H1 (cell line): ENCODE measurements at regions not wholly inside any gene's neighbourhood (a gene's known extent, or its start where the extent isn't known, plus 50 kb on each side); places are given as distances from the start of the nearest gene placed in this dataset.
A peak's percentile ranks its signal among the peaks of the same experiment; 100 is the strongest.

Source experiments
- CTCF ChIA-PET: fragments of 300-600 bp; sonication (Branson Sonifier 250); formaldehyde crosslinking; loops from one replicate; lab custom pipeline; 2021; ENCODE audit not compliant: partially characterized antibody; lab: Charles Lee
- POLR2A ChIA-PET: fragments of 300-600 bp; sonication (Branson Sonifier 250); formaldehyde crosslinking; loops from one replicate; lab custom pipeline; 2021; ENCODE audit warnings: inconsistent platforms; ENCODE audit not compliant: partially characterized antibody; lab: Charles Lee
- DNase-seq, 2 experiments: peaks; one replicate each; pipeline versions ENCODE4 v3.0.0 to v3.0.0-alpha.2; 2010 to 2022; ENCODE audit warnings: low spot score in 2 of 2, low read depth in 1 of 2, mixed read lengths in 1 of 2
- FAIRE-seq: peaks from 2 replicates; lab custom pipeline; 2011; peaks lifted over from hg19 to GRCh38; lab: Jason Lieb, UNC
- H2AFZ ChIP-seq: 2 replicates; pipeline ENCODE4 v1.8.1; 2012; ENCODE audit warnings: low read length, inconsistent platforms
- H2AK5ac ChIP-seq: 2 replicates; pipeline ENCODE4 v1.6.1; 2013; ENCODE audit warnings: low read depth, low read length
- H2BK120ac ChIP-seq: replicated peaks from 2 replicates; pipeline ENCODE3; 2013; ENCODE audit warnings: low read depth, low read length, inconsistent platforms
- H2BK12ac ChIP-seq: 2 replicates; pipeline ENCODE4 v1.6.1; 2013; ENCODE audit warnings: low read depth, low read length
- H2BK15ac ChIP-seq: 2 replicates; pipeline ENCODE4 v1.6.1; 2013; ENCODE audit warnings: low read length
- H2BK20ac ChIP-seq: 2 replicates; pipeline ENCODE4 v1.6.1; 2013; ENCODE audit warnings: low read length
- H2BK5ac ChIP-seq: 2 replicates; pipeline ENCODE4 v1.6.1; 2013; ENCODE audit warnings: low read depth, low read length
- H3K14ac ChIP-seq: 2 replicates; pipeline ENCODE4 v1.6.1; 2013; ENCODE audit warnings: inconsistent platforms; ENCODE audit not compliant: insufficient read length
- H3K18ac ChIP-seq: 2 replicates; pipeline ENCODE4 v1.6.1; 2013; ENCODE audit warnings: low read length; ENCODE audit errors: extremely low read depth
- H3K23ac ChIP-seq: 2 replicates; pipeline ENCODE4 v1.6.1; 2013; ENCODE audit warnings: inconsistent platforms; ENCODE audit not compliant: insufficient read length
- H3K23me2 ChIP-seq: 2 replicates; pipeline ENCODE4 v1.6.1; 2013; ENCODE audit warnings: low read depth, low read length
- H3K27ac ChIP-seq: 2 replicates; pipeline ENCODE4 v1.6.1; 2011; ENCODE audit warnings: low read depth, low read length, inconsistent platforms
- H3K27me3 ChIP-seq, 4 experiments: replicated peaks in 1 of 4; 1 replicate in 1 of 4; 2 replicates in 3 of 4; pipeline versions ENCODE4 v1.6.1 to v1.8.1; 2011 to 2013; ENCODE audit warnings: low read length in 3 of 4, mild to moderate bottlenecking in 3 of 4, inconsistent platforms in 2 of 4, mixed read lengths in 2 of 4, moderate library complexity in 1 of 4; ENCODE audit not compliant: control insufficient read depth in 3 of 4, insufficient read depth in 3 of 4; ENCODE audit errors: extremely low read depth in 1 of 4
- H3K36me3 ChIP-seq, 4 experiments: 2 replicates each; pipeline versions ENCODE4 v1.6.1 to v1.8.1; 2011 to 2013; ENCODE audit warnings: mild to moderate bottlenecking in 4 of 4, low read length in 3 of 4, moderate library complexity in 2 of 4, control low read depth in 1 of 4, inconsistent platforms in 1 of 4; ENCODE audit not compliant: insufficient read depth in 4 of 4, control insufficient read depth in 2 of 4
- H3K4ac ChIP-seq: replicated peaks from 2 replicates; pipeline ENCODE3; 2013; ENCODE audit warnings: low read length, low read depth, mixed read lengths, inconsistent platforms; ENCODE audit not compliant: insufficient read length
- H3K4me1 ChIP-seq, 4 experiments: replicated peaks in 1 of 4; 1 replicate in 1 of 4; 2 replicates in 3 of 4; pipeline versions ENCODE4 v1.6.1 to v1.8.1; 2011 to 2013; ENCODE audit warnings: low read length in 3 of 4, inconsistent platforms in 2 of 4, mixed read lengths in 1 of 4; ENCODE audit not compliant: insufficient read depth in 4 of 4, control insufficient read depth in 3 of 4
- H3K4me2 ChIP-seq, 2 experiments: 2 replicates each; pipeline versions ENCODE4 v1.6.1 to v1.8.1; 2011 to 2013; ENCODE audit warnings: low read depth in 2 of 2, low read length in 2 of 2, control low read depth in 1 of 2, inconsistent platforms in 1 of 2, mild to moderate bottlenecking in 1 of 2; ENCODE audit not compliant: insufficient read depth in 1 of 2
- H3K4me3 ChIP-seq, 4 experiments: fragments of 200-600, 300-600 bp in 1 of 4; sonication (generic), shearing (Covaris generic), sonication (Bioruptor Twin) in 1 of 4; 2 replicates each; pipeline versions ENCODE4 v1.5.1 to v1.8.1; 2011 to 2016; ENCODE audit warnings: low read length in 4 of 4, low read depth in 3 of 4, control low read depth in 2 of 4, inconsistent platforms in 2 of 4, mild to moderate bottlenecking in 2 of 4, mixed read lengths in 1 of 4, moderate library complexity in 1 of 4; ENCODE audit not compliant: insufficient read depth in 2 of 4; ENCODE audit errors: extremely low read depth in 1 of 4
- H3K56ac ChIP-seq: replicated peaks from 2 replicates; pipeline ENCODE3; 2013; ENCODE audit warnings: low read depth, mild to moderate bottlenecking, mixed read lengths, low read length, inconsistent platforms; ENCODE audit not compliant: insufficient read length
- H3K79me1 ChIP-seq: 2 replicates; pipeline ENCODE4 v1.6.1; 2013; ENCODE audit warnings: low read depth, low read length, control low read depth
- H3K79me2 ChIP-seq, 2 experiments: 2 replicates each; pipeline versions ENCODE4 v1.6.1 to v1.8.1; 2012 to 2013; ENCODE audit warnings: low read length in 2 of 2, mild to moderate bottlenecking in 2 of 2, inconsistent platforms in 1 of 2; ENCODE audit not compliant: insufficient read depth in 2 of 2, control insufficient read depth in 1 of 2
- H3K9ac ChIP-seq, 4 experiments: replicated peaks in 1 of 4; 1 replicate in 1 of 4; 2 replicates in 3 of 4; pipeline versions ENCODE4 v1.6.1 to v1.8.1; 2011 to 2013; ENCODE audit warnings: low read depth in 3 of 4, low read length in 3 of 4, control low read depth in 2 of 4, mild to moderate bottlenecking in 2 of 4, moderate library complexity in 2 of 4, inconsistent platforms in 1 of 4; ENCODE audit errors: extremely low read depth in 1 of 4
- H3K9me3 ChIP-seq, 2 experiments: 2 replicates each; pipeline versions ENCODE4 v1.6.1 to v1.8.1; 2012 to 2013; ENCODE audit warnings: mild to moderate bottlenecking in 2 of 2, moderate library complexity in 2 of 2, control low read depth in 1 of 2, inconsistent platforms in 1 of 2, low read depth in 1 of 2, low read length in 1 of 2, mixed read lengths in 1 of 2; ENCODE audit not compliant: insufficient read depth in 2 of 2
- H4K20me1 ChIP-seq, 2 experiments: replicated peaks in 1 of 2; 2 replicates each; pipeline versions ENCODE3 to v1.8.1; 2011 to 2013; ENCODE audit warnings: inconsistent platforms in 2 of 2, low read length in 2 of 2, mild to moderate bottlenecking in 1 of 2; ENCODE audit not compliant: insufficient read depth in 2 of 2, control insufficient read depth in 1 of 2
- H4K5ac ChIP-seq: 2 replicates; pipeline ENCODE4 v1.6.1; 2013; ENCODE audit warnings: low read length, low read depth, mixed read lengths, inconsistent platforms; ENCODE audit not compliant: insufficient read length
- H4K8ac ChIP-seq: 2 replicates; pipeline ENCODE4 v1.8.0; 2013; ENCODE audit warnings: mild to moderate bottlenecking, moderate library complexity, low read length, inconsistent platforms; ENCODE audit not compliant: insufficient read depth; ENCODE audit errors: extremely low read depth
- H4K91ac ChIP-seq: replicated peaks from 2 replicates; pipeline ENCODE3; 2013; ENCODE audit warnings: low read length, mixed read lengths, inconsistent platforms; ENCODE audit not compliant: insufficient read length
- CEBPB ChIP-seq: IDR thresholded peaks from 2 replicates; pipeline ENCODE4 v1.6.1; 2012; ENCODE audit warnings: low read depth, low read length
- GTF2F1 ChIP-seq: IDR thresholded peaks from 2 replicates; pipeline ENCODE4 v1.6.1; 2012; ENCODE audit warnings: low read depth, low read length, improper control_type of control experiment, borderline replicate concordance
- NANOG ChIP-seq: IDR thresholded peaks from 2 replicates; pipeline ENCODE4 v1.6.1; 2011; ENCODE audit warnings: low read length, low read depth, mild to moderate bottlenecking, inconsistent platforms; ENCODE audit not compliant: insufficient read depth, poor library complexity, severe bottlenecking
- POLR2A ChIP-seq, 2 experiments: IDR thresholded peaks; 1 replicate in 1 of 2; 2 replicates in 1 of 2; pipeline ENCODE4 v1.6.1; 2011; ENCODE audit warnings: low read depth in 2 of 2, low read length in 2 of 2, mild to moderate bottlenecking in 2 of 2; ENCODE audit errors: control extremely low read depth in 1 of 2
- RBBP5 ChIP-seq: IDR thresholded peaks from 2 replicates; pipeline ENCODE4 v1.7.1; 2012; ENCODE audit warnings: low read depth, mild to moderate bottlenecking, inconsistent platforms, low read length, moderate library complexity, borderline replicate concordance
- SAP30 ChIP-seq: fragments of 300-600 bp; sonication (generic); IDR thresholded peaks from 2 replicates; pipeline ENCODE4 v1.7.1; 2012; ENCODE audit warnings: low read length, moderate library complexity, mild to moderate bottlenecking, inconsistent platforms; ENCODE audit not compliant: insufficient read depth, insufficient replicate concordance
- SIN3A ChIP-seq, 2 experiments: IDR thresholded peaks in 1 of 2; conservative IDR thresholded peaks in 1 of 2; 2 replicates each; pipeline ENCODE4 v1.6.1; 2011 to 2012; ENCODE audit warnings: low read length in 2 of 2, improper control_type of control experiment in 1 of 2, low read depth in 1 of 2, mild to moderate bottlenecking in 1 of 2
- SIX5 ChIP-seq: IDR thresholded peaks from 2 replicates; pipeline ENCODE4 v1.6.1; 2011; ENCODE audit warnings: mild to moderate bottlenecking, low read depth, low read length
- SP2 ChIP-seq: IDR thresholded peaks from 2 replicates; pipeline ENCODE4 v1.6.1; 2012; ENCODE audit warnings: mild to moderate bottlenecking, low read length, inconsistent platforms
- TEAD4 ChIP-seq: IDR thresholded peaks from 2 replicates; pipeline ENCODE4 v1.6.1; 2012; ENCODE audit warnings: low read depth, low read length, inconsistent platforms, mixed read lengths
- WGBS, 2 experiments: shearing (Covaris generic) in 1 of 2; methylation state at CpG; one replicate each; pipeline versions ENCODE4 v1.1.6 to v1.1.7; 2013 to 2015; ENCODE audit warnings: low lambda C conversion rate in 2 of 2, mixed read lengths in 2 of 2, inconsistent platforms in 1 of 2, low coverage in 1 of 2, missing lambda C conversion rate in 1 of 2; ENCODE audit not compliant: insufficient replicate concordance in 2 of 2, insufficient coverage in 1 of 2, insufficient read length in 1 of 2; ENCODE audit errors: extremely low coverage in 1 of 2, missing lambda C conversion rate in 1 of 2; 5-methylcytosine and 5-hydroxymethylcytosine counted together

- H3K9ac ChIP-seq, result no peak overlapping the region
- no peak overlapping the region for H3K56ac ChIP-seq
- no peak overlapping the region for H4K91ac ChIP-seq
- H3K79me2 ChIP-seq, result no peaks in the 10 kb centered on the region
- H3K4me1 ChIP-seq, result peaks cover 0 to 4% (median 1%) of the 10 kb centered on the region in 4 experiments; a peak in 3 of 7 replicates
- H2AFZ ChIP-seq, result peak overlapping the region; percentile 70; the same call in 1 of the 2 replicates
- H4K8ac ChIP-seq, result no peak overlapping the region
- H4K20me1 ChIP-seq, result no peaks in the 10 kb centered on the region
- H3K27ac ChIP-seq, result no peak overlapping the region
- 73% methylated on average over 5 of the region's 5 CpGs; no CpG with 5 or more reads in 1 of the 2 experiments for WGBS, 2 experiments
- no peak overlapping the region for H3K4ac ChIP-seq
- H2BK15ac ChIP-seq, result no peak overlapping the region
- TF ChIP-seq SIX5, result no peak
- TF ChIP-seq TEAD4, result no peak
- no peak for TF ChIP-seq NANOG
- no peak for TF ChIP-seq CEBPB
- no peak for TF ChIP-seq SP2
- no peak for TF ChIP-seq RBBP5
- TF ChIP-seq POLR2A (IDR thresholded peaks at IDR 0.05; ENCODE audit: control extremely low read depth in 1 of 2, low read depth in 2 of 2, low read length in 2 of 2), result no peak
- TF ChIP-seq GTF2F1, result no peak
- no peak for TF ChIP-seq SAP30
- no peak for TF ChIP-seq SIN3A (conservative IDR thresholded peaks at IDR 0.05 in 1 of 2, IDR thresholded peaks at IDR 0.05 in 1 of 2; ENCODE audit: low read depth in 1 of 2, low read length in 2 of 2)
- H2AK5ac ChIP-seq, result no peak overlapping the region
- H3K23me2 ChIP-seq, result no peaks in the 10 kb centered on the region
- H2BK12ac ChIP-seq, result no peak overlapping the region
- H3K36me3 ChIP-seq, result no peaks in the 10 kb centered on the region
- no peak overlapping the region for H3K4me3 ChIP-seq
- H4K5ac ChIP-seq, result no peak overlapping the region
- no peaks in the 10 kb centered on the region for H3K79me1 ChIP-seq
- no peak overlapping the region; a peak in 1 of 4 replicates for H3K4me2 ChIP-seq
- no peaks in the 10 kb centered on the region for H3K27me3 ChIP-seq
- no peak overlapping the region for H3K14ac ChIP-seq
- POLR2A ChIA-PET, result no interaction called here
- no peak overlapping the region for H3K18ac ChIP-seq
- H2BK120ac ChIP-seq, result no peak overlapping the region
- H2BK20ac ChIP-seq, result 0 out of 2 replicates have a peak overlapping the region, but pooled peaks have one; percentile 53
- CTCF ChIA-PET, result no interaction called here
- DNase-seq (no peak), FAIRE-seq (no peak)
- no peak overlapping the region for H2BK5ac ChIP-seq
- H3K23ac ChIP-seq, result no peak overlapping the region
- no peaks in the 10 kb centered on the region for H3K9me3 ChIP-seq
These were observed 369.9 kb downstream of the EFNA5 start for GRCh38 chr5:107300721-107301327.
